ENCODE measurements at regions not wholly inside any gene's neighbourhood (a gene's known extent, or its start where the extent isn't known, plus 50 kb on each side); places are given as distances from the start of the nearest gene placed in this dataset.
A peak's percentile ranks its signal among the peaks of the same experiment; 100 is the strongest.

- no peak for ATAC-seq
- TF ChIP-seq ISL1 (CRISPR knock-in tag; IDR thresholded peaks at IDR 0.05) = peak; percentile 45
- no peak for TF ChIP-seq ESRRG (CRISPR knock-in tag; IDR thresholded peaks at IDR 0.05)
These were observed 228.5 kb upstream of the SESN3 start for GRCh38 chr11:95459291-95460042.

- TF ChIP-seq ZNF70 (CRISPR knock-in tag; IDR thresholded peaks at IDR 0.05) = no peak
- no peak for TF ChIP-seq ZFP3 (CRISPR knock-in tag; IDR thresholded peaks at IDR 0.05)
- TF ChIP-seq OSR1 (CRISPR knock-in tag; IDR thresholded peaks at IDR 0.05) = no peak
- no peak for TF ChIP-seq ARNTL (CRISPR knock-in tag; IDR thresholded peaks at IDR 0.05; ENCODE audit: borderline replicate concordance, low read depth)
- no peak for TF ChIP-seq POU6F1 (CRISPR knock-in tag; IDR thresholded peaks at IDR 0.05; ENCODE audit: borderline replicate concordance, low read depth)
- TF ChIP-seq CREB5 (CRISPR knock-in tag; IDR thresholded peaks at IDR 0.05; ENCODE audit: low read depth) = no peak
- no peak for TF ChIP-seq GLIS3 (CRISPR knock-in tag; IDR thresholded peaks at IDR 0.05)
- no peak for TF ChIP-seq ESRRG (CRISPR knock-in tag; IDR thresholded peaks at IDR 0.05)
- TF ChIP-seq ZNF8 (CRISPR knock-in tag; IDR thresholded peaks at IDR 0.05) = no peak
- TF ChIP-seq ZNF565 (CRISPR knock-in tag; conservative IDR thresholded peaks at IDR 0.05; ENCODE audit: low read depth) = no peak
- ATAC-seq = no peak
These were observed 225.9 kb upstream of the SESN3 start for GRCh38 chr11:95456714-95457491.

- TF ChIP-seq PATZ1 (CRISPR knock-in tag; IDR thresholded peaks at IDR 0.05; ENCODE audit: borderline replicate concordance) = no peak
- no peak for TF ChIP-seq RARB (CRISPR knock-in tag; IDR thresholded peaks at IDR 0.05)
- no peak for TF ChIP-seq TOX (CRISPR knock-in tag; IDR thresholded peaks at IDR 0.05; ENCODE audit: borderline replicate concordance)
- no peak for TF ChIP-seq ZFP30 (CRISPR knock-in tag; IDR thresholded peaks at IDR 0.05)
- no peak for TF ChIP-seq ZNF565 (CRISPR knock-in tag; conservative IDR thresholded peaks at IDR 0.05; ENCODE audit: low read depth)
- no peak for TF ChIP-seq CSRNP3 (CRISPR knock-in tag; IDR thresholded peaks at IDR 0.05)
- no peak for TF ChIP-seq OSR1 (CRISPR knock-in tag; IDR thresholded peaks at IDR 0.05)
- no peak for TF ChIP-seq ZFP3 (CRISPR knock-in tag; IDR thresholded peaks at IDR 0.05)
- TF ChIP-seq POU6F1 (CRISPR knock-in tag; IDR thresholded peaks at IDR 0.05; ENCODE audit: borderline replicate concordance, low read depth) = no peak
- TF ChIP-seq GLIS3 (CRISPR knock-in tag; IDR thresholded peaks at IDR 0.05) = no peak
- TF ChIP-seq PPARA (CRISPR knock-in tag; IDR thresholded peaks at IDR 0.05; ENCODE audit: borderline replicate concordance) = no peak
- no peak for TF ChIP-seq ISL1 (CRISPR knock-in tag; IDR thresholded peaks at IDR 0.05)
- no peak for TF ChIP-seq TCF4 (CRISPR knock-in tag; IDR thresholded peaks at IDR 0.05; ENCODE audit: borderline replicate concordance)
- no peak for TF ChIP-seq ZNF70 (CRISPR knock-in tag; IDR thresholded peaks at IDR 0.05)
- ATAC-seq = no peak
These were observed 224.4 kb upstream of the SESN3 start for GRCh38 chr11:95455228-95455970.

Measured in SK-N-SH treated with all-trans-retinoic acid at 6 μM for 48 hours (cell line).